ENCODE measurements at regions not wholly inside any gene's neighbourhood (a gene's known extent, or its start where the extent isn't known, plus 50 kb on each side); places are given as distances from the start of the nearest gene placed in this dataset.

- Histone ChIP-seq H3K4me1 (0 out of 2 replicates have a peak, but pooled peaks cover 2% of the 10 kb centered on the region), H3K4me3 (ENCODE audit: low read depth, low read length) (no peak overlapping the region), H3K9me3 (no peaks in the 10 kb centered on the region), H3K36me3 (no peaks in the 10 kb centered on the region), H3K27me3 (no peaks in the 10 kb centered on the region)
- no peak for DNase-seq
- TF ChIP-seq CTCF (IDR thresholded peaks at IDR 0.05; ENCODE audit: low read depth, low read length): no peak
These were observed 55.3 kb upstream of the NOL4 start for GRCh38 chr18:34280000-34280399.

- H3K36me3 ChIP-seq: no peaks in the 10 kb centered on the region
- no peaks in the 10 kb centered on the region for H3K27me3 ChIP-seq
- H3K4me1 ChIP-seq: 0 out of 2 replicates have a peak, but pooled peaks cover 2% of the 10 kb centered on the region
- H3K4me3 ChIP-seq (ENCODE audit: low read depth, low read length): no peak overlapping the region
- H3K9me3 ChIP-seq: no peaks in the 10 kb centered on the region
- no peak for DNase-seq
- no peak for TF ChIP-seq CTCF (IDR thresholded peaks at IDR 0.05; ENCODE audit: low read depth, low read length)
These were observed 55.9 kb upstream of the NOL4 start for GRCh38 chr18:34280653-34281052.

- peak; percentile 44 for DNase-seq
- TF ChIP-seq CTCF (IDR thresholded peaks at IDR 0.05; ENCODE audit: low read depth, low read length): no peak
- Histone ChIP-seq H3K27me3 (no peaks in the 10 kb centered on the region), H3K4me1 (0 out of 2 replicates have a peak, but pooled peaks cover 2% of the 10 kb centered on the region), H3K9me3 (no peaks in the 10 kb centered on the region), H3K36me3 (no peaks in the 10 kb centered on the region), H3K4me3 (ENCODE audit: low read depth, low read length) (no peak overlapping the region)
These were observed 56.6 kb upstream of the NOL4 start for GRCh38 chr18:34281290-34281689.

- DNase-seq: peak; percentile 32
These were observed 57.0 kb upstream of the NOL4 start for GRCh38 chr18:34281722-34282121.

GRCh38 chr18:34283506-34283905 is 58.8 kb upstream of the NOL4 start:
- Histone ChIP-seq H3K27me3 (no peaks in the 10 kb centered on the region), H3K9me3 (no peaks in the 10 kb centered on the region), H3K36me3 (no peaks in the 10 kb centered on the region), H3K4me1 (0 out of 2 replicates have a peak, but pooled peaks cover 2% of the 10 kb centered on the region), H3K4me3 (ENCODE audit: low read depth, low read length) (no peak overlapping the region)
- TF ChIP-seq CTCF (IDR thresholded peaks at IDR 0.05; ENCODE audit: low read depth, low read length): no peak
- no peak for DNase-seq

More at GRCh38 chr18:34281722-34282121, 57.0 kb upstream of the NOL4 start:
- Histone ChIP-seq H3K4me1 (0 out of 2 replicates have a peak, but pooled peaks cover 2% of the 10 kb centered on the region), H3K4me3 (ENCODE audit: low read depth, low read length) (no peak overlapping the region), H3K36me3 (no peaks in the 10 kb centered on the region), H3K27me3 (no peaks in the 10 kb centered on the region), H3K9me3 (no peaks in the 10 kb centered on the region)
- no peak for TF ChIP-seq CTCF (IDR thresholded peaks at IDR 0.05; ENCODE audit: low read depth, low read length)

GRCh38 chr18:34287825-34288224 is 63.1 kb upstream of the NOL4 start:
- no peak overlapping the region for H3K4me3 ChIP-seq (ENCODE audit: low read depth, low read length)
- no peaks in the 10 kb centered on the region for H3K27me3 ChIP-seq
- H3K9me3 ChIP-seq: no peaks in the 10 kb centered on the region
- H3K36me3 ChIP-seq: no peaks in the 10 kb centered on the region
- no peak for DNase-seq
- H3K4me1 ChIP-seq: no peaks in the 10 kb centered on the region
- TF ChIP-seq CTCF (IDR thresholded peaks at IDR 0.05; ENCODE audit: low read depth, low read length): no peak

All from BE2C (cell line).